GM19468 (cell line): ENCODE measurements at regions not wholly inside any gene's neighbourhood (a gene's known extent, or its start where the extent isn't known, plus 50 kb on each side); places are given as distances from the start of the nearest gene placed in this dataset.
"Not testable (repeated sequence)": the region's sequence is repeated elsewhere in the genome, so short reads cannot be mapped to it uniquely, and the experiment has no call there.

Experiments
- ATAC-seq: cut with Tn5 transposase; IDR thresholded peaks from one replicate; pipeline ENCODE4 v1.9.1; 2021; ENCODE audit warnings: mild to moderate bottlenecking, moderate library complexity, moderate number of reproducible peaks; ENCODE audit not compliant: unreplicated experiment; ENCODE audit errors: extremely low read depth

DNA sequence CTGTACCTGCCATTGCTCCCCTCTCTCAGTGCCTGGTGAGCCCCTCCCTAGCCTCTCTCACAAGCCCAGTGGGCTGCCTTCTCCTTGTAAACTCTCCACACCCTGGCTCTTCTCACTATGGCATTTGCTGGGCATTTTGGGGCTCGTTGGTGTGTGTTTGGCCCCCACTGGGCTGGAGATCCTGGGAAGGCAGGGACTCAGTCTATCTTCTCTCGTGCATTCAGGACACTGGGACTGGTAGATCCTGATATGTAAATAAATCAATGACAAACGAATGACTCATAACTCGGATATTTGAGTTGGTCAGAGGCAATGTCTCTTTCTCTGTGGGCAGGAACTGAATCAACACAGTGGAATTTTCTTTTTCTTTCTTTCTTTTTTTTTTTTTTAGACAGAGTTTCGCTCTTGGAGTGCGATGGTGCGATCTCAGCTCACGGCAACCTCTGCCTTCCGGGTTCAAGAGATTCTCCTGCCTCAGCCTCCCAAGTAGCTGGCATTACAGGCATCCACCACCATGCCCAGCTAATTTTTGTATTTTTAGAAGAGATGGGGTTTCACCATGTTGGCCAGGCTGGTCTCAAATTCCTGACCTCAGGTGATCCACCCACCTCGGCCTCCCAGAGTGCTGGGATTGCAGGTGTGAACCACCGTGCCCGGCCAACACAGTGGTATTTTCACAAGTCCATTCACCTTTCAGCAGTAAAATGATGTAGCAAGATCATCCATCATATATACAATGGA is 144.6 kb upstream of the SPRED2 start:
- no peak for ATAC-seq

DNA sequence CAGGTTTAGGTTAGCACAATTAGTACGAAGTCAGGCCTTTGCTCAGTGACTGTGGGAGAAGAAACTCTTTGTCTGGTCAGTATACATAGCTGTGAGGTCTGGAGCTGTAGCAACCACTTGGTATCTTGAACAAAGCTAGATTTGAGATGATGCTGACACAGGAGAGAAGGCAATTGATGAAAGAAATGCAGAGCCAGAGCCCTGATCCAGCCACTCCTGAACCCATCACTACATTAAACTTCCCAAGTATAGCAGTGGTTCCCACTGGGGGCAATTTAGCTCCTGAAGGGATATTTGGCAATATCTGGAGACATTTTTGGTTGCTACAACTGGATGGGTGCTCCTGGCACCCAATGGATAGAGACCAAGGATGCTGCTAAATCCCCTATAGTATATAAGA is 143.9 kb upstream of the SPRED2 start:
- ATAC-seq = no peak

DNA sequence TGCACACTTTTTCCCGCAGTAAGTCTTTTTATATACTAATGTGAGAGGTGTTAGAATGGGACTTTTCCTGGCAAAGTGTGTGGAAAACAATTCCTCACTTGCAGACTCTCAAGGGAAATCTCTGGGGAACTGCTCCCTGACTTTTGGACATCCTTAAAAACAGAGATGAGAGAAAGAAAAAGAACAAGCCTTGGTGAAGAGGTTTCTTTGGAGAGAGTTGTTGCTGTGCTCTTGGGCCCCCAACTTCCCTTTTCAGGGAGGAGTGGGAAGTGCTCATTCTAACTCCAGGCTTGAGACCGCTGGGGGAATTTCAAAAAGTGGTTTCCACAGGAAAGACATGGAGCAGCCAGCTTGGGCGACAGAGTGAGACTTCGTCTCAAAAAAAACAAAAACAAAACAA is 142.6 kb upstream of the SPRED2 start:
- ATAC-seq = no peak

DNA sequence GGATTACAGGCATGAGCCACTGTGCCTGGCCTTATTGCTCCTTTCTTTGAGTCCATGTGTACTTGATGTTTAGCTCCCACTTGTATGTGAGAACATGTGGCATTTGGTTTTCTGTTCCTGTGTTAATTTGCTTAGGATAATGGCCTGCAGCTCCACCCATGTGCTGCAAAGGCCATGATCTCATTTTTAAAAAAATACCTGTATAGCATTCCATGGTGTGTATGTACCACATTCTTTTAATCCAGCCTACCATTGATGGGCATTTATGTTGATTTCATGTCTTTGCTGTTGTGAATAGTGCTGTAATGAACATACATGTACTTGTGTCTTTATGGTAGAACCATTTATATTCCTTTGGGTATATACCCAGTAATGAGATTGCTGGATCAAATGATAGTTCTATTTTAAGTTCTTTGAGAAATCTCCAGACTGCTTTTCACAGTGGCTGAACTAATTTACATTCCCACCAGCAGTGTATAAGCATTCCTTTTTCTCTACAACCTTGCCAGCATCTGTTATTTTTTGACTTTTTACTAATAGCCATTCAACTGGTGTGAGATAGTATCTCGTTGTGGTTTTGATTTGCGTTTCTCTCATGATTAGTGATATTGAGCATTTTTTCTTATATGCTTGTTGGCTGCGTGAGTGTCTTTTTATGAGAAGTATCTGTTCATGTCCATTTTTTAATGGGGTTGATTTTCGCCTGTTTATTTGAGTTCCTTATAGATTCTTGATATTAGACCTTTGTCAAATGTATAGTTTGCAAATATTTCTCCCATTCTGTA is 136.4 kb upstream of the SPRED2 start:
- ATAC-seq = not testable (repeated sequence)

DNA sequence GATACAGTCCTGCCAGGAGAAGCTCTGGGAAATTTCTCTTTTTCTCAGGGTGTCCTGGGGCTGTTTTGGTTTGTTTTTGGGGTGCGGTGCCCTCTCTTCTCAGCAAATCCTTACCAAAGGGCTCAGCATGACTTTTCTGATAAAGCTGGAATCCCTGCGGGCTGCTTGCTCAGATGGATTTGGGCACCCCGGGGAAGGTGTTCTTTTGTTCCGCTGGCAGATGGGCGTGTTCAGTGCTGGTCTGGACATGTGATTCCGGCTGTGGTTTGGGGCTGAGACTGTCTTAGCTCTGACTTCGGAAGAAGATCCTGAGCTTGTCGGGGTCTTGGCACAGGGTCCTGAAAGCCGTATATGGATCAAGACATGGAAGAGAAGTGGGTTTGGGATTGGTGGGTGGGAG is 134.2 kb upstream of the SPRED2 start:
- no peak for ATAC-seq

DNA sequence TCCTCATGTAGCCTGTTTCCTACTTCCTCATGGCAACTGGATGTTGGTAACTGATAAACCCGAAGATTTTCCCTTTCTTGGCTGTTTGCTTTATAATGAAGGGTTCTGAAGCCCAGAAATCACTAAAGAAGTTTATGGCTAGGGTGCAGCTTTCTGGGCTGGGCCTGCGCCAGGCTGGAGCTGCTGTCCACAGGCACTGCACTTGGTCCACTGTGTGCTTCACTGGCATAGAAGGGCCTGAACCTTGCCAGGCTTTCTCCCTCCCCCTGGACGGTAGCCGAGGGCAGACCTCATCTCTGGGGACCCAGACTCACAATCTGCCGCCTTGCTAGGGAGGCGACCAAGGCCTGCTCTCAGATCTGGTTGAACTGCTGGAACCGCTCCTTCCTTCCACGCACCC is 133.3 kb upstream of the SPRED2 start:
- ATAC-seq = no peak

DNA sequence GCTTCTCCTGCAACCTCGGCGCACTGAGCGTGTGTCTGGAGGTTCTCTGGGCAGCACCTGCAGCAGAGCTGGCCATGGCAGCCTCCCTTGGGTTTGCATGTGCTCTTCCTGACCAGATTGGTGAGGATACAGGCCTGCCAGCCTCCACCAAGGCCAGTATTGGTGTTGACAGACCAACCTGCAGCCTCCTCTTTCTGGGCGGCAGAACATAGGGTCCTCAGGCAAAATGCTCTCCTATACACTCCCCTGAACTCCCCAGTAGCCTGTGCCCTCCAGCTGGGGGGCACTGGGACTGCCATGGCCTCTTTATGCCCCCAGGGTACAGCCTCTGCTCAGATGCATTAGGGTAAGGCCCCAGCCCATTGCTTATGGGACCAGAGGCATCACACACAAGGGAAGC is 131.9 kb upstream of the SPRED2 start:
- ATAC-seq = no peak

DNA sequence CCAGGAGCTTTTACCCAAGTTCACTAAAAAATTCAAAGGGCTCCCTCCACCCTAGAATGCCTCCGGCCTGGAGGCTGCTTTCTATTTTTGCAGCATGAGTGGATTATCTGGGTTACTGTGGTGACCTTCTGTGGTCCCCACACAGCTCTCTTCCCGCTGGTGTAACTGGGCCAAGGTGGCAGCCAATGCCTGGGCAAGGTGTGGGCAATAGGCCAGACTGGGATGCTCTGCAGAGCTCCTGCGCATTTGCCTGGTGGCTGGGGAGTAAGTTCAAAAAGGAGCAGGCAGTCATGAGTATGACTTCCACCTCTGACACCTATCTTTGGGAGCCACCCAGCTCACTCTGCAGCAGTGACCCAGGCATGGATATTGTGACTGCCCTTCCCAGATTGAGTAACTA is 130.5 kb upstream of the SPRED2 start:
- ATAC-seq = no peak

DNA sequence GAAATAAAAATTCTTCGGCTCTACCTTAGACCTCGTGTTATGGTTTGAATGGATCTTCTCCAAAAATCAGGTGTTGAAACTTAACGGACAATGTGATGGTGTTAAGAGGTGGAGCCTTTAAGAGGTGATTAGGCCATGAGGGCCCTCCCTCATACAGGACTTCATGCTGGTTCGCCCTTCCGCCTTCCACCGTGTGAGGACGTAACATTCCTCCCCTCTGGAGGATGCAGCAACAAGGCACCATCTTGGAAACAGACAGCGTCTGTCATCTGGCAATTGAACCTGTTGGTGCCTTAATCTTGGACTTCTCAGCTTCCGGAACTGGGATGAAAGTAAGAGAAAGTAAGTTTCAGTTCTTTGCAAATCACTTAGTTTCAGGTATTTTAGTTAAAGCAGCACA is 126.3 kb upstream of the SPRED2 start:
- no peak for ATAC-seq

DNA sequence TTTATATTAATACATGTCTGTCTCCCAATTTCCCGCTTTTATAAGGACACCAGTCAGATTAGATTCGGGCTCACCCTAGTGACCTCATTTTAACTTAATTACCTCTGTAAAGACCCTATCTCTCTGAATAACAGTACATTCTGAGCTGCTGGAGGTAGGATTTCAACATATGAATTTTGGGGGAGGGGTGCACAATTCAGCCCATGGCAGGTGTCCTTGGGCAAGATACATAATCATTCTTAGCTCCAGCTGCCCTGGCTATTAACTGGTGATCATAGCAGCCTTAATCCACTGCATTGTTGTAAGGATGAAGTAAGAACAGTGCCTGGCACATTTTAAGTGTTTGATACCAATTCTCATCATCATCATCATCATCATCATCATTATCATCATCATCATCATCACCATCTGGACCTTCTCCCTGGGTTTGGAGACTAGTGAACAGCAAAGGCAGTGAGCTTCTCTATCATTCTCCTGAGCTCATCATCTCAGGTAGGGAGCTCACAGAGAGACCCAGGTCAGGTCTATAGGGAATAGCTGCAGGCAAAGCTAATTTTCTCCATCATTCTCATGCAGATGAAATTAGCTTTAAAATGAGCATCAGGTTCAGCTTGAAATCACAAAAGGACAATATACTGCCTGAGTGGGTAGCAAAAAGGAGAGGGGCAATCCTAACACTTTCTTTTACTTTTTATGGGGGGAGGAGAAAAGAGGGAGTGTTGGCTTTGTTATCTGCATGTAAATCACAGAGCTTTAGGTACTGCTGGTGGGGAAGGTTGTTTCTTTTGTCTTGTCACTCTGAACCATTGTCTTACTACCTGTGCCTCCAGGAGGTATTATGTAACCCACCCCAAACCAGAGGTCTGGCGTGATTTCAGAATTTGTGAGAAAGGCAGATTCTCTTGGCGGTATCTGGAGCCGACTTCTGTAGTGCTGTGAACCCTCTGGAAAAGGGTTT is 125.5 kb upstream of the SPRED2 start:
- ATAC-seq = no peak

DNA sequence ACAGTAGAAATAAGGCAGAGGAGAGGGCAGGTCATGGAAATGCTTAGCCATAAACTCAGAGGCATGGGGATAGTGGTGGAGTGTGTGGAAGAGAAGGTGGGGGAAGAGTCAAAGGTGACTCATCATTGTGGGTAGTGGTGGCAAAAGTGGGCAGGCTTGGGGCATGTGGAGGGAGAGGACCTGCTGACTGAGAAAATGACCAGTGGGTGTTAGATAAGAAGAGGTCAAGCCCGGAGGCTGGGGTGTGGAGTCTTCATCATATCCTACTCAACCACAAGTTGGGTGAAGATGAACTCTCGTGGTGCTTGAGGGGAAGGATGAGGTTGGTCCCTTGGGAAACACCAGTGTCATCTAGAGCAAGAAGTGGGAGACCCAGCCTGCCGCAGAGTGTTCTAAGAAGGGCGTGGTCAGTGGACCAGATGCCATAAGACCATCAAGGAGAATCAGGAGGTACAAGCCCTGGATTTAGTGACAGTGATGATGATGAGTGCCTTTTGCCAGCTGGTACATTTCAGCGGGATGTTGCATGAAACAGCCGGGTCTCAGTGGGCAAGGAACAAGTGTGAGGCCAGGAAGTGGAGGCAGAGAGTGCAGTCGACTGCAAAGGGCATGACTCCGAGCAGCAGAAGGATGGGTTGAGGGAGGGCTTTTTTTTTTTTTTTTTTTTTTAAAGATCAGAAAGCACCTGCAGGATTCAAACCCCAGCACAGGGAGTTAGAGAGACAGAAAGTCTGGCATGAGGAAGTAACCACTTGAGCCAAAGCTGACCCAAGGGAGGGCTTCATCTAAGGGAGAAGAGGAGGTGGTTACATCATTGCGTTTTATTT is 122.6 kb upstream of the SPRED2 start:
- ATAC-seq = peak; percentile 41

DNA sequence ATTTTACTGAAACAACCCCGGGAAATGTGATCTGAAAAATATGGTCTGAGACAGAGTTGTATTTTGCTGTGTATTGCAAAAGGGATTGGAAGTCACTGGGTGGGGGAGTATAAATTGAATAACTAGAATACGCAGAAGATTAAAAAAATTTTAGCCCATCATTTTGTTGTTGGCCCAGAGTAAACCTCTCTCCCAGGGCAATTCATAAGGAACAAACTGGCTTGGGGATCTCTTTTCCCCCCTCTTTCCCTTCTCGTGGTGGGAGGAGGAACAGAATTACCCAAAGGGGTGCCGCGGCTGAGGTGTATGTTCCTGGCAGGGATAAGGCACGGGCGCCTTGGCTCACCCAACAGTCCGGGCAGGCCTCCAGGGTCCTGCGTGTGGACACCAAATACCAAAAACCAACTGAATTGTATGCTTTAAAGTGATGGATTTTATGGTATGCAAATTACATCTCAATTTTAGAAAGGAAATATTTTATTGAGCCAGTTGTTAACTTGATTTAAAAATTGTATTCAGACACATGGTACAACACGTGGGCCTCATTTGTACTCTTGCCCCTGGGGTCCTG is 121.2 kb upstream of the SPRED2 start:
- ATAC-seq = no peak

DNA sequence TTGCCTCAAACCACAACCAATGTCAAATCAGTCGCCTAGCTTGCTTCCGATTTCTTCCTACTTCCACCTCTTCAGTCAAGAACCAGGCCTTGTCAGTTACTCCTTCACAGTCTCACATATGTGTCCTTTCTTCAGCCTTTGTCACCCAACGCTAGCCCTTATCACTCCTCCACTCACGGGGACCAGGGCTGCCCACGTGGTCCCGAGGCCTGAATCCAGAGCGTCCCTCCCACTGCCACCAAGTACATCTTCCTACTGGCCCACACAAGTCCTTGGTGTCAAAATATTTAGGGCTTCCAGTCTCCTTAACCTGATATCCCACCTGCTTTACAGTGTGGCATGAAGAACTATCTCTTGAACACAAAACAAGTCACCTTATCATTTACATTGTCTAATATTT is 119.1 kb upstream of the SPRED2 start:
- no peak for ATAC-seq

DNA sequence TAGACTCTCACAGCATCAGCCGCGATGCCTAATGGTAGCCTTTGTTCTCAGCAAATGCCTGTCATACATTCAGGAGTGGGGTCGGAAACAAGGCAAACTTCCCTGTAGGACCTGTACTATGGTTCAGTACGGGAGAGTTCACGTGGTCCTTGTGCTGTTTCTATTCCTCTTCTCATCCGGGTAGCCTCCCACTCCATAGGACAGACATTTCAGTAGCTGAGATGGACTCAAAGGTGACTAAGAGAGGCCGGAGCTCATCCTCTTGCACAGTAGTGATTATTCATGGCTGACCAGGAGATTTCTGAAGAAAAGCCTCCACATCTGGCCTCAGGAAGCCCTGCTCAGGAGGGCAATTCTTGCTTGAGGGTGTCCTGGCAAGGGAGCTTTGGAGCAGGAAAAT is 117.8 kb upstream of the SPRED2 start:
- ATAC-seq = no peak

DNA sequence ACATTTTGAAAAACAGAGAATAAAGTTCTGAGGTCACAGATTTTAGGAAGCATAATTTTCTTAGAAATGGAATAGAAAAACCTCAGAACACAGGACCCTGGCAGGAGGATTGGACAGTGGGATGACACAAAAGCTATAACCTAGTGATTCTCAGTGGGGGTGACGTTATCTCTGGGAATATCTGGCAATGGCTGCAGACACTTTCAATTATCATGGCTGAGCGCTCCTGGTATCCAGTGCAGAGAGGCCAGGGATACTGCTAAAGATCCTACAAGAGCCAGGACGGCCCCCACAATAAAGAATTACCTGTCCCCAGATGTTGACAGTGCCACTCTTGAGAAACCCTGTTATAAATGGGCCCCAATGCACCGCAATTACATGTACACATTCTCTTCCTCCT is 117.2 kb upstream of the SPRED2 start:
- ATAC-seq = no peak

DNA sequence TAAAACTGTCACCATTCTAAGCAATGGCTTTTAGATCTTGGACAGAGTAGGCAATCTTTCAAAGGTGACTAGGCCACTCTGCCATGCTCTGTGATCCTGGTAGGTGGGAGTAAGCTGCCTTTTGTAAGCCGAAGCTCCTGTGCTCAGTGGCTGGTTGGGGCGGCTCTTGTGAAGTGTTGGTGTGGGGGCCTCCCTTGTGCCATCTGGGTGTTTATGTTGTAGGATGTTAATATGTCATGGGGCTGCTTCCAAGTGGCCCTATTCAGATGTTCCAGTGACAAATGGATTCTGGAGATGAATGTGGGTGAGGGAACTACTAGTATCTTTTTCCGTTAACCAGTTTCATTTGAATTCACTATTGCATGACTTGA is 116.8 kb upstream of the SPRED2 start:
- no peak for ATAC-seq

DNA sequence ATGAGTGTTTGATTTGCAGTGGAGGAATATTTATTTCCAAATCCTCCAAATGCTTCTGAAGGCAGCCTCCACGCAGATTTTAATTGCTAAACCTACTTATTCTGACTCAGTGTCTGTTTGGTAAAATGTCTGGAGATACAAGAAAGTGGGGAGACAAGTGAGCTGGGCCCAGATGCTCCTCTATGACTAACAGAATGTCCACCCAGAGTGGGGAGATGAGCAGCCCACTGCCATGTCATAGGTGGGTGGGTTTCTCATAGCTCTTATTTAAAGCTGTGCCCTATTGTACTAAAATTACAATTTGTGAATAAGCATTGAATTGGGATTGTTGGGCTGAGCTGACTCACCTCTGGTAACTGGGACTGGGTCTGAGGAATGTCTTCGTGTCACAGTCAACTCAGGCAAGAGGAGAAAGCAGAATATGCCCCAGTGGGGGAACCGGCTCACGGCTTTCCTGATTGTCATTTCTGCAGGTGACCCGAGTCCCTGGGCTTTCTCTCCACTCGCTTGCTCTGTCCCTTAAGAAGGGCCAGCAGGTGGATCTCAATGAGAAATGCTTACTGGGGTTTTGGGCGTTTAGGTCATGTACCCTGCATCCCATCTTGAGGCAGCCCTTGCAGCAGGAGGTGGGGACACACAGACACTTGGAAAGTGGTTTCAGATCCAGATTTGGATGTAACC is 116.3 kb upstream of the SPRED2 start:
- no peak for ATAC-seq

DNA sequence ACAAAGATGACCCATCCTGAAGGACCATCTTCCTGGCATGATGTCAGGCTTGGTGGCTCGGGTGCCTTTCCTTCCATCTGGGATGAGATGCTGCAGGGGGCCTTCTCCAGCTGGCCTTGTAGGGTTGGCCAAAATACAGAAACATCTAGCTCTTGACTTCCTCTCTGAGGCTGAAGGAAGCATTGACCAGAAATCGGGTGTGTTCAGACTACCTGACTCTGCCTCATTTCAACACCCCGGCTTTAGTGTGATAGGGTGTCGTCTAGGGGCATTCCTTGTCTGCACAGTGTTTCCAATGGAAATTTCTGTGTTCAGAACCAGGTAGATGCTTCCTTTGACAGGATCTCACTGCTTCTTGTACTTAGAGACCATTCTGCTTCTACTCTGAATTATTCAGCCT is 115.7 kb upstream of the SPRED2 start:
- no peak for ATAC-seq
